Endothelial cell of umbilical vein (primary cell): ENCODE measurements at regions not wholly inside any gene's neighbourhood (a gene's known extent, or its start where the extent isn't known, plus 50 kb on each side); places are given as distances from the start of the nearest gene placed in this dataset.

Experiments
- BruUV-seq: library from RNA; stranded (reverse); fragments of 400-500 nt; replicated peaks from 2 replicates; lab custom pipeline; 2021; lab: Mats Ljungman, UMichigan
- CTCF ChIA-PET: fragments of 300-600, 350-600 bp; sonication (Branson Sonifier 250); formaldehyde crosslinking; loops from one replicate; lab custom pipeline; 2021; ENCODE audit warnings: antibody characterized with exemption, inconsistent platforms; lab: Charles Lee
- POLR2A ChIA-PET: fragments of 300-600, 350-600 bp; sonication (Branson Sonifier 250); formaldehyde crosslinking; loops from one replicate; lab custom pipeline; 2021; ENCODE audit warnings: antibody characterized with exemption, inconsistent platforms; lab: Charles Lee
- DNase-seq: peaks from one replicate; pipeline ENCODE4 v3.0.0-alpha.2; 2011; ENCODE audit warnings: low read depth, low spot score
- FAIRE-seq: peaks from 2 replicates; lab custom pipeline; 2011; peaks lifted over from hg19 to GRCh38; lab: Jason Lieb, UNC
- H2AFZ ChIP-seq: 2 replicates; pipeline ENCODE4 v1.6.0; 2012; ENCODE audit warnings: low read depth, low read length, control low read depth, inconsistent platforms
- H3K27ac ChIP-seq: 2 replicates; pipeline ENCODE4 v1.5.1; 2011; ENCODE audit warnings: low read depth, mild to moderate bottlenecking, control low read depth, low read length, moderate library complexity; ENCODE audit not compliant: insufficient read depth
- H3K27me3 ChIP-seq, 2 experiments: 2 replicates each; pipeline versions ENCODE4 v1.6.0 to v1.6.1; 2011; ENCODE audit warnings: low read length in 2 of 2, mixed read lengths in 1 of 2; ENCODE audit not compliant: control insufficient read depth in 2 of 2, insufficient read depth in 2 of 2
- H3K36me3 ChIP-seq, 2 experiments: 2 replicates in 1 of 2; 3 replicates in 1 of 2; pipeline ENCODE4 v1.5.1; 2011; ENCODE audit warnings: low read length in 2 of 2, mild to moderate bottlenecking in 1 of 2, moderate library complexity in 1 of 2; ENCODE audit not compliant: control insufficient read depth in 2 of 2, insufficient read depth in 2 of 2; ENCODE audit errors: extremely low read depth in 1 of 2
- H3K4me1 ChIP-seq: 3 replicates; pipeline ENCODE4 v1.5.1; 2011; ENCODE audit warnings: mild to moderate bottlenecking, low read length; ENCODE audit not compliant: control insufficient read depth, insufficient read depth; ENCODE audit errors: extremely low read depth
- H3K4me2 ChIP-seq: 2 replicates; pipeline ENCODE4 v1.6.1; 2011; ENCODE audit warnings: low read length, control low read depth, mixed read lengths; ENCODE audit not compliant: insufficient read depth
- H3K4me3 ChIP-seq, 3 experiments: fragments of 200-600 bp in 1 of 3; sonication (generic), shearing (Covaris generic) in 1 of 3; replicated peaks in 1 of 3; 2 replicates each; pipeline ENCODE4 v1.5.1; 2011 to 2016; ENCODE audit warnings: control low read depth in 3 of 3, low read length in 3 of 3, mild to moderate bottlenecking in 2 of 3, inconsistent platforms in 1 of 3, low read depth in 1 of 3, moderate library complexity in 1 of 3; ENCODE audit not compliant: insufficient read depth in 1 of 3
- H3K79me2 ChIP-seq: 2 replicates; pipeline ENCODE4 v1.6.0; 2012; ENCODE audit warnings: low read length, inconsistent platforms; ENCODE audit not compliant: control insufficient read depth, insufficient read depth
- H3K9ac ChIP-seq: replicated peaks from 2 replicates; pipeline ENCODE3; 2011; ENCODE audit warnings: low read length, control low read depth; ENCODE audit not compliant: insufficient read depth; ENCODE audit errors: extremely low read depth
- H3K9me1 ChIP-seq: replicated peaks from 3 replicates; pipeline ENCODE4 v1.6.0; 2011; ENCODE audit warnings: mild to moderate bottlenecking, low read length; ENCODE audit not compliant: control insufficient read depth, insufficient read depth; ENCODE audit errors: extremely low read depth
- H3K9me3 ChIP-seq: replicated peaks from 2 replicates; pipeline ENCODE4 v1.5.1; 2012; ENCODE audit warnings: low read length, inconsistent platforms; ENCODE audit not compliant: control insufficient read depth, insufficient read depth
- H4K20me1 ChIP-seq: replicated peaks from 2 replicates; pipeline ENCODE3; 2011; ENCODE audit warnings: mild to moderate bottlenecking, low read length; ENCODE audit not compliant: control insufficient read depth, insufficient read depth; ENCODE audit errors: extremely low read depth
- FOS ChIP-seq: IDR thresholded peaks from 2 replicates; pipeline ENCODE4 v1.6.1; 2011; ENCODE audit warnings: mild to moderate bottlenecking, low read length, moderate library complexity, borderline replicate concordance; ENCODE audit not compliant: insufficient read depth
- GATA2 ChIP-seq: IDR thresholded peaks from 2 replicates; pipeline ENCODE4 v1.7.0; 2011; ENCODE audit warnings: low read depth, mild to moderate bottlenecking, moderate library complexity, mixed read lengths, low read length; ENCODE audit not compliant: insufficient read length, insufficient read depth
- JUN ChIP-seq: IDR thresholded peaks from 2 replicates; pipeline ENCODE4 v1.6.1; 2011; ENCODE audit warnings: borderline replicate concordance, low read depth; ENCODE audit not compliant: insufficient read length, insufficient read depth
- MYC ChIP-seq: IDR thresholded peaks from one replicate; pipeline ENCODE4 v1.6.1; 2011; ENCODE audit warnings: mild to moderate bottlenecking, low read depth, low read length
- POLR2A ChIP-seq: IDR thresholded peaks from 2 replicates; pipeline ENCODE4 v1.6.1; 2012; ENCODE audit warnings: low read depth, mild to moderate bottlenecking, control low read depth, low read length
- POLR2AphosphoS5 ChIP-seq: IDR thresholded peaks from 2 replicates; pipeline ENCODE4 v1.6.1; 2012; ENCODE audit warnings: low read depth, mild to moderate bottlenecking, control low read depth, low read length, moderate library complexity; ENCODE audit not compliant: insufficient read depth
- dilution Hi-C: fragments of 300-500 bp; cut with MboI; formaldehyde crosslinking; loops from one replicate; pipeline ENCODE4 v1.15.0; 2019; ENCODE audit warnings: low sequenced_read_pairs; ENCODE audit not compliant: extremely low pct_ligation_motif_present
- intact Hi-C: fragments of 100-400 bp; cut with micrococcal nuclease; formaldehyde crosslinking; loops from one replicate; pipeline ENCODE4 v1.10.0; 2022
- TF ChIP-seq, protein P1 (sequence below): IDR thresholded peaks from 2 replicates; pipeline ENCODE4 v1.6.1; 2011; ENCODE audit not compliant: insufficient read depth, insufficient read length

GRCh38 chr2:77818186-77818585 is 296.0 kb upstream of the LRRTM4 start:
- FAIRE-seq (no peak), DNase-seq (no peak)
- Histone ChIP-seq H3K79me2 (no peaks in the 10 kb centered on the region), H2AFZ (no peak overlapping the region), H3K4me1 (no peaks in the 10 kb centered on the region), H3K9me1 (no peaks in the 10 kb centered on the region), H3K9ac (no peak overlapping the region), H3K9me3 (peaks cover 2% of the 10 kb centered on the region), H3K36me3 (no peaks in the 10 kb centered on the region), H3K4me3 (no peak overlapping the region), H3K27ac (no peak overlapping the region), H3K4me2 (no peak overlapping the region), H4K20me1 (no peaks in the 10 kb centered on the region), H3K27me3 (no peaks in the 10 kb centered on the region)
- TF ChIP-seq POLR2AphosphoS5 = no peak
- no peak for TF ChIP-seq FOS
- no peak for TF ChIP-seq GATA2
- no peak for TF ChIP-seq MYC
- TF ChIP-seq POLR2A = no peak
- no peak for TF ChIP-seq JUN
- TF ChIP-seq, protein P1, sequence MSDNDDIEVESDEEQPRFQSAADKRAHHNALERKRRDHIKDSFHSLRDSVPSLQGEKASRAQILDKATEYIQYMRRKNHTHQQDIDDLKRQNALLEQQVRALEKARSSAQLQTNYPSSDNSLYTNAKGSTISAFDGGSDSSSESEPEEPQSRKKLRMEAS = no peak
- ChIA-PET CTCF (no interaction called here), POLR2A (no interaction called here)
- no TSS peak for BruUV-seq
- intact Hi-C loops (no loop called here), dilution Hi-C loops (no loop called here)

DNA sequence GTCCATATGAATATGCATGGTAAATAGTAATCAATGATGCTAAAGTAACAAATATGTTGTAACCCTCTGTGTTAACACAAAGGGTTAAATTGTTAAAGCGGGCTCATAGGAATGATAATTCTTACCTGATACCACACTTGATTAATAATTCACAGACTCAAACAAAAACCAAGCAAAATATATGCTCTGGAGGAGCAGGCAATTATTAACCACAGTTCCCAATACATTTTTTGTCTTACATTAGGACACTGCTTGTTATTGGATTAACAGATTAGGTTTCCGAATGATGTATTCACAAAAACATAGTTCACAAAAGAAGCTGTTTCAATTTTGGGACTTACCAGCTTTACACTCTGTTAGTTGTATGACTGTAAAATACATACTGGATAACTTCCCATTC is 300.9 kb upstream of the LRRTM4 start:
- no peak overlapping the region for H3K4me2 ChIP-seq
- H3K27ac ChIP-seq = no peak overlapping the region
- no peaks in the 10 kb centered on the region for H3K4me1 ChIP-seq
- H2AFZ ChIP-seq = no peak overlapping the region
- H4K20me1 ChIP-seq = no peaks in the 10 kb centered on the region
- H3K36me3 ChIP-seq = no peaks in the 10 kb centered on the region
- H3K27me3 ChIP-seq = no peaks in the 10 kb centered on the region
- H3K9me1 ChIP-seq = no peaks in the 10 kb centered on the region
- BruUV-seq = no TSS peak
- dilution Hi-C loops (no loop called here), intact Hi-C loops (no loop called here)
- peaks cover 2% of the 10 kb centered on the region for H3K9me3 ChIP-seq
- ChIA-PET CTCF (no interaction called here), POLR2A (no interaction called here)
- FAIRE-seq = no peak
- no peak overlapping the region for H3K9ac ChIP-seq
- DNase-seq = no peak
- no peak for TF ChIP-seq JUN
- no peak for TF ChIP-seq MYC
- no peak for TF ChIP-seq POLR2A
- H3K4me3 ChIP-seq = no peak overlapping the region
- H3K79me2 ChIP-seq = no peaks in the 10 kb centered on the region
